HFFc6 (cell line): ENCODE measurements at regions not wholly inside any gene's neighbourhood (a gene's known extent, or its start where the extent isn't known, plus 50 kb on each side); places are given as distances from the start of the nearest gene placed in this dataset.

Experiments used
- DNase-seq: peaks from one replicate; pipeline ENCODE4 v3.0.0-alpha.2; 2018
- H3K27ac Mint-ChIP-seq: 2 replicates; pipeline ENCODE4 v1.8.0; 2020; ENCODE audit warnings: mild to moderate bottlenecking, mixed read lengths
- H3K27me3 Mint-ChIP-seq: 2 replicates; pipeline ENCODE4 v1.8.0; 2021; ENCODE audit warnings: mild to moderate bottlenecking, moderate library complexity, mixed read lengths; ENCODE audit not compliant: insufficient read depth
- H3K36me3 Mint-ChIP-seq: 2 replicates; pipeline ENCODE4 v1.8.0; 2021; ENCODE audit warnings: low read depth, mixed read lengths
- H3K4me1 Mint-ChIP-seq: 2 replicates; pipeline ENCODE4 v1.8.0; 2020; ENCODE audit warnings: low read depth, mixed read lengths
- H3K4me3 Mint-ChIP-seq: 2 replicates; pipeline ENCODE4 v1.8.0; 2020; ENCODE audit warnings: mild to moderate bottlenecking, moderate library complexity, mixed read lengths
- H3K9me3 Mint-ChIP-seq: 2 replicates; pipeline ENCODE4 v1.8.0; 2020; ENCODE audit warnings: mild to moderate bottlenecking, mixed read lengths
- TF ChIP-seq, protein P1 (sequence below): fragments of 200-600 bp; sonication (generic); IDR thresholded peaks from 2 replicates; pipeline ENCODE4 v1.5.0; 2021; ENCODE audit warnings: antibody characterized with exemption, mild to moderate bottlenecking

DNA sequence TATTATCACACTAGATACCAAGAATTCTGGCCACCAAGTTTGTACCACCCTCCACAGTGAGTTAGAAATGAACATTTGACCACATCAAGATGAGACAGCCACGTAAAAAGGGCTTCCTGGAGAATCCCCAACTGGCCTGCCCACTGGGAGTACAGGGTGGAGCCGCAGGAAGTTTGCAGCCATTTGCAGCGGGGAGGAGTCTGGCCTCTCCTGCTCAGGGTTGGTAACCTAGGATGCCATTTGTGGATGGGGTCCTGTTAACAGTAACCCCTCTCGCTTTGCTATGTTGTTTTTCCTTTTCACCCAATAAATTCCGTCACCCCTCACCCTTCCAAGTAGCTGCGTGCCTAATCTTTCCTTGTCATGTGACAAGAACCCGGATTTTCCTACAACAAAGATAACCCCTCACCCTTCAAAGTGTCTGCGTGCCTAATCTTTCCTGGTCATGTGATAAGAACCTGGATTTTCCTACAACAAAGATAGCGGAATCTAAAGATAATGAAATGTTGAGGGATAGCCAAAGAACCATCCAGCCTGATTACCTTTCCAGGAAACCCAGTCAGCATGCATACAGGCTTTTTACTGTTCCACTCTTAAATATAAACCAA lies 245.4 kb downstream of the NAF1 start:
- no peaks in the 10 kb centered on the region for H3K36me3 Mint-ChIP-seq
- H3K27me3 Mint-ChIP-seq = no peaks in the 10 kb centered on the region
- TF ChIP-seq, protein P1, sequence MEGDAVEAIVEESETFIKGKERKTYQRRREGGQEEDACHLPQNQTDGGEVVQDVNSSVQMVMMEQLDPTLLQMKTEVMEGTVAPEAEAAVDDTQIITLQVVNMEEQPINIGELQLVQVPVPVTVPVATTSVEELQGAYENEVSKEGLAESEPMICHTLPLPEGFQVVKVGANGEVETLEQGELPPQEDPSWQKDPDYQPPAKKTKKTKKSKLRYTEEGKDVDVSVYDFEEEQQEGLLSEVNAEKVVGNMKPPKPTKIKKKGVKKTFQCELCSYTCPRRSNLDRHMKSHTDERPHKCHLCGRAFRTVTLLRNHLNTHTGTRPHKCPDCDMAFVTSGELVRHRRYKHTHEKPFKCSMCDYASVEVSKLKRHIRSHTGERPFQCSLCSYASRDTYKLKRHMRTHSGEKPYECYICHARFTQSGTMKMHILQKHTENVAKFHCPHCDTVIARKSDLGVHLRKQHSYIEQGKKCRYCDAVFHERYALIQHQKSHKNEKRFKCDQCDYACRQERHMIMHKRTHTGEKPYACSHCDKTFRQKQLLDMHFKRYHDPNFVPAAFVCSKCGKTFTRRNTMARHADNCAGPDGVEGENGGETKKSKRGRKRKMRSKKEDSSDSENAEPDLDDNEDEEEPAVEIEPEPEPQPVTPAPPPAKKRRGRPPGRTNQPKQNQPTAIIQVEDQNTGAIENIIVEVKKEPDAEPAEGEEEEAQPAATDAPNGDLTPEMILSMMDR = no peak
- no peak overlapping the region for H3K27ac Mint-ChIP-seq
- DNase-seq = no peak
- H3K4me3 Mint-ChIP-seq = no peak overlapping the region
- H3K9me3 Mint-ChIP-seq = peaks cover 43% of the 10 kb centered on the region
- H3K4me1 Mint-ChIP-seq = no peaks in the 10 kb centered on the region

DNA sequence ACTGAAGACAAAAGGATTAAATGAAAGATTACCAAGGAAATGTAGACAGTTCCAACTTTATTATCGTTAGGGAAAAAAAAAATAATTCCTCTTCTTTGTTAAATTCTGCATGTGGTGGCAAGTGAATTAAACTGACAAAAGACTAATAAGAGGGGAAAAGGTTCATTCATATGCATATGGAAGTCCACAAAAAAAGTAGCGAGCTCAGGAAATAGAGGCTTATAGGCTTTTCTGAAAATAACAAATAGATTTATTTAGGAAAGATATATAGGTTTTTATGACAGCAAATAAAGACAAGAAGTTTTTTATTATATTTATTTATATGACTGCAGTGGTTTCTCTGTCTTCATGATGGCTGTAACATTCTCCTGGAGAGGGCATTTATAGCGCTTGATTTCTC lies 246.0 kb downstream of the NAF1 start:
- no peak overlapping the region for H3K27ac Mint-ChIP-seq
- no peak overlapping the region for H3K4me3 Mint-ChIP-seq
- TF ChIP-seq, protein P1 = no peak
- H3K9me3 Mint-ChIP-seq = peaks cover 41% of the 10 kb centered on the region
- H3K27me3 Mint-ChIP-seq = no peaks in the 10 kb centered on the region
- no peaks in the 10 kb centered on the region for H3K4me1 Mint-ChIP-seq
- no peaks in the 10 kb centered on the region for H3K36me3 Mint-ChIP-seq
- DNase-seq = no peak

GRCh38 chr4:162912482-162912881 lies 254.2 kb downstream of the NAF1 start:
- H3K36me3 Mint-ChIP-seq = no peaks in the 10 kb centered on the region
- TF ChIP-seq, protein P1 = no peak
- H3K9me3 Mint-ChIP-seq = peaks cover 38% of the 10 kb centered on the region
- H3K4me3 Mint-ChIP-seq = no peak overlapping the region
- H3K27ac Mint-ChIP-seq = no peak overlapping the region
- H3K4me1 Mint-ChIP-seq = no peaks in the 10 kb centered on the region
- DNase-seq = no peak
- H3K27me3 Mint-ChIP-seq = no peaks in the 10 kb centered on the region

DNA sequence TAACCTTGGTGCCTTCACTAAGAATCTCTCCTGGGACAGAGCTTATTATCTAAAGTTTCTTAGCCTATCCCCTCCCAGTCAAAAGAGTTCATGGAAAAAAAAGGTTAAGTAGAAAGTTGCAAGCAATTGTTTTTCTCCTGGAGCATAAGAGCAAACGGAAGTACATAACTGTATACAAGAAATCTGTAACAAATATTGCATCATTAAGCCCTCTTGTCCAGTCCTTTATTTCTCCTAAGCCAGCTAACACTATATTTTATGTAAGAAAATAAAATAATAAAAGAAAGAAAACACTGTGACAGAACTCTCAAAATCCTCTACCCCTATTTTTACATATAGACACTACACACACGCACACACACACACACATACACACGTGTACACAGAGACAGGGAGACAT lies 255.3 kb downstream of the NAF1 start:
- no peak overlapping the region for H3K27ac Mint-ChIP-seq
- no peaks in the 10 kb centered on the region for H3K4me1 Mint-ChIP-seq
- TF ChIP-seq, protein P1 = no peak
- no peak overlapping the region for H3K4me3 Mint-ChIP-seq
- no peak for DNase-seq
- no peaks in the 10 kb centered on the region for H3K27me3 Mint-ChIP-seq
- H3K9me3 Mint-ChIP-seq = peaks cover 32% of the 10 kb centered on the region
- H3K36me3 Mint-ChIP-seq = no peaks in the 10 kb centered on the region

GRCh38 chr4:162909952-162910351 lies 256.7 kb downstream of the NAF1 start:
- Mint-ChIP-seq H3K4me3 (no peak overlapping the region), H3K27ac (no peak overlapping the region)

More at GRCh38 chr4:162909952-162910351, 256.7 kb downstream of the NAF1 start:
- Mint-ChIP-seq H3K9me3 (peaks cover 36% of the 10 kb centered on the region), H3K27me3 (no peaks in the 10 kb centered on the region), H3K4me1 (no peaks in the 10 kb centered on the region), H3K36me3 (no peaks in the 10 kb centered on the region)
- TF ChIP-seq, protein P1 = no peak
- no peak for DNase-seq
